HCT116 (cell line): ENCODE measurements at regions not wholly inside any gene's neighbourhood (a gene's known extent, or its start where the extent isn't known, plus 50 kb on each side); places are given as distances from the start of the nearest gene placed in this dataset.

ENCODE experiments used
- ATAC-seq: fragments of 200-7000 bp; cut with Tn5 transposase; 2 replicates; pipeline ENCODE4 v1.9.1; 2020; ENCODE audit warnings: mild to moderate bottlenecking, moderate library complexity
- BruUV-seq: library from RNA; stranded (reverse); fragments of 400-500 nt; replicated peaks from 2 replicates; lab custom pipeline; 2021; lab: Mats Ljungman, UMichigan
- CTCF ChIA-PET: fragments of 300-600 bp; sonication (Branson Sonifier 250); formaldehyde crosslinking; loops from one replicate; lab custom pipeline; 2021; ENCODE audit warnings: antibody characterized with exemption; lab: Charles Lee
- POLR2A ChIA-PET: fragments of 300-600, 350-600 bp; sonication (Branson Sonifier 250); formaldehyde crosslinking; loops from one replicate; lab custom pipeline; 2021; ENCODE audit warnings: antibody characterized with exemption; lab: Charles Lee
- RAD21 ChIA-PET, 2 experiments: fragments of 300-600 bp; sonication (Branson Sonifier 250); formaldehyde crosslinking; loops; one replicate each; lab custom pipeline; 2023; ENCODE audit warnings: low total read pairs in 2 of 2; ENCODE audit not compliant: uncharacterized antibody in 2 of 2, unreplicated experiment in 2 of 2, low non-redundant PET in 1 of 2; lab: Charles Lee
- DNase-seq: peaks from one replicate; pipeline ENCODE4 v3.0.0-alpha.2; 2010; ENCODE audit warnings: low read depth, low spot score
- H2AFZ ChIP-seq: fragments of 200-600 bp; shearing (Covaris generic), sonication (generic); 2 replicates; pipeline ENCODE4 v1.6.1; 2017; ENCODE audit warnings: low read depth, mixed run types, mixed read lengths, antibody characterized with exemption, low read length; ENCODE audit not compliant: poor library complexity, severe bottlenecking
- H3K27ac ChIP-seq: 2 replicates; pipeline ENCODE4 v1.5.1; 2012; ENCODE audit warnings: low read depth, low read length
- H3K27me3 ChIP-seq: fragments of 200-600 bp; sonication (generic); 2 replicates; pipeline ENCODE4 v1.6.1; 2016; ENCODE audit warnings: mixed run types, low read length, mixed read lengths; ENCODE audit not compliant: insufficient read depth
- H3K36me3 ChIP-seq, 2 experiments: fragments of 200-500 bp in 1 of 2; fragments of 200-600 bp in 1 of 2; sonication (Bioruptor generic) in 1 of 2; sonication (generic) in 1 of 2; 2 replicates each; pipeline versions ENCODE4 v1.5.1 to v1.6.1; 2014 to 2016; ENCODE audit warnings: low read length in 2 of 2, inconsistent platforms in 1 of 2, mixed read lengths in 1 of 2, mixed run types in 1 of 2; ENCODE audit not compliant: insufficient read depth in 2 of 2, control insufficient read depth in 1 of 2
- H3K4me1 ChIP-seq, 2 experiments: fragments of 200-600 bp in 1 of 2; sonication (generic) in 1 of 2; 2 replicates each; pipeline versions ENCODE4 v1.5.1 to v1.6.1; 2012 to 2017; ENCODE audit warnings: low read length in 2 of 2, inconsistent platforms in 1 of 2, mild to moderate bottlenecking in 1 of 2, mixed read lengths in 1 of 2, mixed run types in 1 of 2, moderate library complexity in 1 of 2; ENCODE audit not compliant: insufficient read depth in 2 of 2, control insufficient read depth in 1 of 2
- H3K4me2 ChIP-seq: fragments of 200-600 bp; sonication (generic); 2 replicates; pipeline ENCODE4 v1.6.1; 2017; ENCODE audit warnings: mixed run types, low read length, mixed read lengths
- H3K4me3 ChIP-seq, 2 experiments: fragments of 200-600 bp in 1 of 2; sonication (generic) in 1 of 2; replicated peaks in 1 of 2; 2 replicates each; pipeline ENCODE4 v1.5.1; 2011 to 2016; ENCODE audit warnings: low read length in 2 of 2, control low read depth in 1 of 2, low read depth in 1 of 2, mild to moderate bottlenecking in 1 of 2, mixed read lengths in 1 of 2, mixed run types in 1 of 2
- H3K79me2 ChIP-seq: fragments of 200-600 bp; sonication (generic); 2 replicates; pipeline ENCODE4 v1.6.1; 2017; ENCODE audit warnings: mild to moderate bottlenecking, mixed run types, low read length, moderate library complexity, mixed read lengths; ENCODE audit not compliant: insufficient read depth
- H3K9ac ChIP-seq: fragments of 200-600 bp; sonication (generic); 2 replicates; pipeline ENCODE4 v1.6.1; 2016; ENCODE audit warnings: low read length, mixed read lengths
- H3K9me2 ChIP-seq: fragments of 200-600 bp; sonication (generic), shearing (Covaris generic); 2 replicates; pipeline ENCODE4 v1.6.1; 2017; ENCODE audit warnings: mixed run types, mild to moderate bottlenecking, moderate library complexity; ENCODE audit not compliant: insufficient read depth
- H3K9me3 ChIP-seq, 2 experiments: fragments of 200-500 bp in 1 of 2; fragments of 200-600 bp in 1 of 2; sonication (Bioruptor generic) in 1 of 2; sonication (generic) in 1 of 2; 2 replicates each; pipeline ENCODE4 v1.6.1; 2014 to 2017; ENCODE audit warnings: low read length in 2 of 2, mixed read lengths in 2 of 2, inconsistent platforms in 1 of 2, low read depth in 1 of 2, mild to moderate bottlenecking in 1 of 2, mixed run types in 1 of 2, moderate library complexity in 1 of 2; ENCODE audit not compliant: control insufficient read depth in 1 of 2, insufficient read depth in 1 of 2
- H4K20me1 ChIP-seq: fragments of 200-600 bp; sonication (generic), shearing (Covaris generic); 2 replicates; pipeline ENCODE4 v1.6.1; 2017; ENCODE audit warnings: mixed run types, mild to moderate bottlenecking, moderate library complexity; ENCODE audit not compliant: insufficient read depth
- CBX3 ChIP-seq: IDR thresholded peaks from 2 replicates; pipeline ENCODE4 v1.6.1; 2012; ENCODE audit warnings: low read depth
- CEBPB ChIP-seq: IDR thresholded peaks from 2 replicates; pipeline ENCODE4 v1.6.1; 2012; ENCODE audit warnings: low read depth
- ELF1 ChIP-seq: IDR thresholded peaks from 2 replicates; pipeline ENCODE4 v1.6.1; 2012; ENCODE audit warnings: low read depth, borderline replicate concordance
- EZH2phosphoT487 ChIP-seq: fragments of 200-600 bp; IDR thresholded peaks from 2 replicates; pipeline ENCODE4 v1.6.1; 2018; ENCODE audit warnings: antibody characterized with exemption, borderline replicate concordance
- FOSL1 ChIP-seq: IDR thresholded peaks from 2 replicates; pipeline ENCODE4 v1.6.1; 2012; ENCODE audit warnings: low read depth
- intact Hi-C: fragments of 100-400 bp; cut with micrococcal nuclease; formaldehyde crosslinking; loops from 2 replicates; pipeline ENCODE4 v1.10.0; 2022
- TF ChIP-seq, protein P1 (sequence below): IDR thresholded peaks from 2 replicates; pipeline ENCODE4 v1.6.1; 2012; ENCODE audit warnings: low read depth

DNA sequence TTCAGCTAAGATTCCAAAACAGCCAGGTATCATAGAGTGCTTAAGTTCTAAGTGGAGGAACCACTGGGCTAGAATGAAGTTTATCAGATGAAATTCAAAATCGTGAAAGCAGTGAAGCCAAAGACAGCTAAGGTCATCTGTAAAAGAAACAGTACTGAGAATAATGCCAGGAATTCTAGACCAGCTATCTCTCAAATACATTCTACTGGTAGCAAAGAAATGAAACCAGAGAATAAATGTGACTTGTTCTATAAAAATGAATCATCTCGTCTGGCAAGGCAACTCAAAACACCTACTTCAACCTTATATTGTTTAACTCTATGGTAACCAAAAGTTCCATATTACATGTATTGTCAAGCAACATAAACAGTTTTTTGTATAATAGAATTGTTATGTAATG lies 51.3 kb upstream of the RGMB start:
- Histone ChIP-seq H3K9me2 (no peaks in the 10 kb centered on the region), H3K4me2 (no peak overlapping the region), H3K79me2 (no peaks in the 10 kb centered on the region), H3K36me3 (no peaks in the 10 kb centered on the region), H3K9me3 (no peaks in the 10 kb centered on the region), H3K4me1 (no peaks in the 10 kb centered on the region), H3K27me3 (no peaks in the 10 kb centered on the region), H2AFZ (no peak overlapping the region), H3K4me3 (no peak overlapping the region), H3K27ac (no peak overlapping the region), H4K20me1 (no peaks in the 10 kb centered on the region), H3K9ac (no peak overlapping the region)
- no peak for ATAC-seq
- POLR2A ChIA-PET: interaction anchor here (0.6 kb wide), 1 partner anchor 139 kb away, joined by 3 read pairs; no protein-coding TSS in a partner anchor
- CTCF ChIA-PET: interaction anchor here (0.9 kb wide), 1 partner anchor 18 kb away, joined by 3 read pairs; no protein-coding TSS in a partner anchor
- intact Hi-C loops: no loop called here
- no peak for DNase-seq
- BruUV-seq: no TSS peak
- TF ChIP-seq ELF1: no peak
- TF ChIP-seq, protein P1, sequence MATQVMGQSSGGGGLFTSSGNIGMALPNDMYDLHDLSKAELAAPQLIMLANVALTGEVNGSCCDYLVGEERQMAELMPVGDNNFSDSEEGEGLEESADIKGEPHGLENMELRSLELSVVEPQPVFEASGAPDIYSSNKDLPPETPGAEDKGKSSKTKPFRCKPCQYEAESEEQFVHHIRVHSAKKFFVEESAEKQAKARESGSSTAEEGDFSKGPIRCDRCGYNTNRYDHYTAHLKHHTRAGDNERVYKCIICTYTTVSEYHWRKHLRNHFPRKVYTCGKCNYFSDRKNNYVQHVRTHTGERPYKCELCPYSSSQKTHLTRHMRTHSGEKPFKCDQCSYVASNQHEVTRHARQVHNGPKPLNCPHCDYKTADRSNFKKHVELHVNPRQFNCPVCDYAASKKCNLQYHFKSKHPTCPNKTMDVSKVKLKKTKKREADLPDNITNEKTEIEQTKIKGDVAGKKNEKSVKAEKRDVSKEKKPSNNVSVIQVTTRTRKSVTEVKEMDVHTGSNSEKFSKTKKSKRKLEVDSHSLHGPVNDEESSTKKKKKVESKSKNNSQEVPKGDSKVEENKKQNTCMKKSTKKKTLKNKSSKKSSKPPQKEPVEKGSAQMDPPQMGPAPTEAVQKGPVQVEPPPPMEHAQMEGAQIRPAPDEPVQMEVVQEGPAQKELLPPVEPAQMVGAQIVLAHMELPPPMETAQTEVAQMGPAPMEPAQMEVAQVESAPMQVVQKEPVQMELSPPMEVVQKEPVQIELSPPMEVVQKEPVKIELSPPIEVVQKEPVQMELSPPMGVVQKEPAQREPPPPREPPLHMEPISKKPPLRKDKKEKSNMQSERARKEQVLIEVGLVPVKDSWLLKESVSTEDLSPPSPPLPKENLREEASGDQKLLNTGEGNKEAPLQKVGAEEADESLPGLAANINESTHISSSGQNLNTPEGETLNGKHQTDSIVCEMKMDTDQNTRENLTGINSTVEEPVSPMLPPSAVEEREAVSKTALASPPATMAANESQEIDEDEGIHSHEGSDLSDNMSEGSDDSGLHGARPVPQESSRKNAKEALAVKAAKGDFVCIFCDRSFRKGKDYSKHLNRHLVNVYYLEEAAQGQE: no peak
- RAD21 ChIA-PET: no interaction called here

DNA sequence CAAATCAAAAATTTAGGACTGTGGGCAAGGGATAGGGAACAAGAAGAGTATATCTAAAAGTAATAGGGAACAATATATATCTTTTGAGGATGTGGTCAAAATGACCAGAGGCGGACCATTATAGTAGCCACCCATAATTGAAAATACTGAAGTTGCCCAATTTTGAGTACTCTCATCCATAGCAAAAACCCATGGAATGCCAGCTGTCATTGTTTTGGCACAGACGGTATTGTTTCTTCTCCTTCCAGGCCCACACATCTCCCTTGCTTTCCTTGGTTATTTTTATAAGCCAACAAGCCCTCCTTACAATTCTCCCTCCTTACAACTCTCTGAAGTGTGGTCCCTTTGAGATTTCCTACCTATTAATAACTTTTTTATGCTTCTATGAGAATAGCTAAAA lies 50.4 kb upstream of the RGMB start:
- H3K9me2 ChIP-seq: no peaks in the 10 kb centered on the region
- intact Hi-C loops: no loop called here
- H3K36me3 ChIP-seq: no peaks in the 10 kb centered on the region
- H3K79me2 ChIP-seq: no peaks in the 10 kb centered on the region
- RAD21 ChIA-PET: no interaction called here
- TF ChIP-seq, protein P1: no peak
- no peak for TF ChIP-seq EZH2phosphoT487
- no peak for TF ChIP-seq CEBPB
- TF ChIP-seq FOSL1: no peak
- no peak for TF ChIP-seq CBX3
- no peak for TF ChIP-seq ELF1
- TF ChIP-seq, all 23 proteins: peak for 0
- no peak overlapping the region for H3K9ac ChIP-seq
- no peak overlapping the region for H3K4me3 ChIP-seq
- no peak overlapping the region for H3K4me2 ChIP-seq
- no peaks in the 10 kb centered on the region for H3K4me1 ChIP-seq
- CTCF ChIA-PET: no interaction called here
- DNase-seq (no peak), ATAC-seq (no peak)
- no TSS peak for BruUV-seq
- no peaks in the 10 kb centered on the region for H3K9me3 ChIP-seq
- no peaks in the 10 kb centered on the region for H4K20me1 ChIP-seq
- H3K27ac ChIP-seq: no peak overlapping the region
- no peaks in the 10 kb centered on the region for H3K27me3 ChIP-seq
- no peak overlapping the region for H2AFZ ChIP-seq
- POLR2A ChIA-PET: no interaction called here
